ENCODE measurements at regions not wholly inside any gene's neighbourhood (a gene's known extent, or its start where the extent isn't known, plus 50 kb on each side); places are given as distances from the start of the nearest gene placed in this dataset.

- Histone ChIP-seq H3K9me3 (ENCODE audit: low read length) (no peaks in the 10 kb centered on the region), H3K27me3 (ENCODE audit: insufficient read depth, low read length) (no peaks in the 10 kb centered on the region), H3K4me1 (ENCODE audit: insufficient read depth, low read length, severe bottlenecking) (no peaks in the 10 kb centered on the region), H3F3A (ENCODE audit: insufficient read depth, low read length) (no peaks in the 10 kb centered on the region), H3K4me2 (ENCODE audit: low read length) (no peak overlapping the region), H3K36me3 (ENCODE audit: insufficient read depth, low read length) (no peaks in the 10 kb centered on the region), H2AFZ (ENCODE audit: low read length) (no peak overlapping the region), H3K4me3 (ENCODE audit: low read depth, low read length, poor library complexity, severe bottlenecking) (no peak overlapping the region), H3K9ac (ENCODE audit: low read length) (no peak overlapping the region), H4K20me1 (ENCODE audit: insufficient read depth, low read length) (no peaks in the 10 kb centered on the region), H3K9me2 (ENCODE audit: low read depth, low read length) (no peaks in the 10 kb centered on the region), H3K27ac (ENCODE audit: low read depth, low read length, poor library complexity, severe bottlenecking) (no peak overlapping the region), H3K79me2 (ENCODE audit: insufficient read depth, low read length) (no peaks in the 10 kb centered on the region)
- TF ChIP-seq, protein P1, sequence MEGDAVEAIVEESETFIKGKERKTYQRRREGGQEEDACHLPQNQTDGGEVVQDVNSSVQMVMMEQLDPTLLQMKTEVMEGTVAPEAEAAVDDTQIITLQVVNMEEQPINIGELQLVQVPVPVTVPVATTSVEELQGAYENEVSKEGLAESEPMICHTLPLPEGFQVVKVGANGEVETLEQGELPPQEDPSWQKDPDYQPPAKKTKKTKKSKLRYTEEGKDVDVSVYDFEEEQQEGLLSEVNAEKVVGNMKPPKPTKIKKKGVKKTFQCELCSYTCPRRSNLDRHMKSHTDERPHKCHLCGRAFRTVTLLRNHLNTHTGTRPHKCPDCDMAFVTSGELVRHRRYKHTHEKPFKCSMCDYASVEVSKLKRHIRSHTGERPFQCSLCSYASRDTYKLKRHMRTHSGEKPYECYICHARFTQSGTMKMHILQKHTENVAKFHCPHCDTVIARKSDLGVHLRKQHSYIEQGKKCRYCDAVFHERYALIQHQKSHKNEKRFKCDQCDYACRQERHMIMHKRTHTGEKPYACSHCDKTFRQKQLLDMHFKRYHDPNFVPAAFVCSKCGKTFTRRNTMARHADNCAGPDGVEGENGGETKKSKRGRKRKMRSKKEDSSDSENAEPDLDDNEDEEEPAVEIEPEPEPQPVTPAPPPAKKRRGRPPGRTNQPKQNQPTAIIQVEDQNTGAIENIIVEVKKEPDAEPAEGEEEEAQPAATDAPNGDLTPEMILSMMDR (IDR thresholded peaks at IDR 0.05; ENCODE audit: low read length): no peak
- TF ChIP-seq EZH2 (IDR thresholded peaks at IDR 0.05; ENCODE audit: borderline replicate concordance, low read length): no peak
Measured at GRCh38 chr3:124201226-124201625, 209.3 kb upstream of the ROPN1 start.

- no peak for TF ChIP-seq EZH2 (IDR thresholded peaks at IDR 0.05; ENCODE audit: borderline replicate concordance, low read length)
- TF ChIP-seq, protein P1 (IDR thresholded peaks at IDR 0.05; ENCODE audit: low read length): no peak
- Histone ChIP-seq H3K79me2 (ENCODE audit: insufficient read depth, low read length) (no peaks in the 10 kb centered on the region), H3K9ac (ENCODE audit: low read length) (no peak overlapping the region), H4K20me1 (ENCODE audit: insufficient read depth, low read length) (no peaks in the 10 kb centered on the region), H3K9me3 (ENCODE audit: low read length) (no peaks in the 10 kb centered on the region), H3K27ac (ENCODE audit: low read depth, low read length, poor library complexity, severe bottlenecking) (no peak overlapping the region), H3K36me3 (ENCODE audit: insufficient read depth, low read length) (no peaks in the 10 kb centered on the region), H2AFZ (ENCODE audit: low read length) (no peak overlapping the region), H3F3A (ENCODE audit: insufficient read depth, low read length) (no peaks in the 10 kb centered on the region), H3K4me1 (ENCODE audit: insufficient read depth, low read length, severe bottlenecking) (no peaks in the 10 kb centered on the region), H3K4me3 (ENCODE audit: low read depth, low read length, poor library complexity, severe bottlenecking) (no peak overlapping the region), H3K4me2 (ENCODE audit: low read length) (no peak overlapping the region), H3K9me2 (ENCODE audit: low read depth, low read length) (no peaks in the 10 kb centered on the region), H3K27me3 (ENCODE audit: insufficient read depth, low read length) (no peaks in the 10 kb centered on the region)
Measured at GRCh38 chr3:124201786-124202185, 209.9 kb upstream of the ROPN1 start.

DNA sequence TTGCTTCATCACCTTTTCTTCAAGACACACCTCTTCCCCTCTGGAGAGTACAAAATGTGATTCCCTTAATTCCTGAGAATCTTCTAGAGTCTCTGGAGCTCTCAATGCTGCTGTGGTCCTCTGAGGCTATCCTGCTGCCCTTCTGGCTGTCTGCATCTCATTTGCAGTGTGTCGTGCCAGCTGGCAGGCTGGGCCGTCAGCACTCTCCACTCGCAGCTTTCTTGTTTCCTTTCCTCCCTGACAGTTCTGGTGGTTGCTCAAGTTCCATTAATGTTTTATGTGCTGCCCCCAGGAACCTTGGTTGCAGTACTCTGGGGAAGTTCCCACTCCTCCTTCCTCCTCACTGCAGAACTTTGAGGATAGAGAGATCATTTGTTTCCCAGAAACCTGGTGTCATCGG, 210.8 kb upstream of the ROPN1 start:
- no peak overlapping the region for H2AFZ ChIP-seq (ENCODE audit: low read length)
- no peak overlapping the region for H3K4me3 ChIP-seq (ENCODE audit: low read depth, low read length, poor library complexity, severe bottlenecking)
- no peak overlapping the region for H3K9ac ChIP-seq (ENCODE audit: low read length)
- H3K9me2 ChIP-seq (ENCODE audit: low read depth, low read length): no peaks in the 10 kb centered on the region
- no peaks in the 10 kb centered on the region for H3K36me3 ChIP-seq (ENCODE audit: insufficient read depth, low read length)
- no peak overlapping the region for H3K27ac ChIP-seq (ENCODE audit: low read depth, low read length, poor library complexity, severe bottlenecking)
- no peak overlapping the region for H3K4me2 ChIP-seq (ENCODE audit: low read length)
- H4K20me1 ChIP-seq (ENCODE audit: insufficient read depth, low read length): no peaks in the 10 kb centered on the region
- no peaks in the 10 kb centered on the region for H3K9me3 ChIP-seq (ENCODE audit: low read length)
- H3K79me2 ChIP-seq (ENCODE audit: insufficient read depth, low read length): no peaks in the 10 kb centered on the region
- no peaks in the 10 kb centered on the region for H3F3A ChIP-seq (ENCODE audit: insufficient read depth, low read length)
- TF ChIP-seq, protein P1 (IDR thresholded peaks at IDR 0.05; ENCODE audit: low read length): no peak
- TF ChIP-seq EZH2 (IDR thresholded peaks at IDR 0.05; ENCODE audit: borderline replicate concordance, low read length): no peak
- no peaks in the 10 kb centered on the region for H3K27me3 ChIP-seq (ENCODE audit: insufficient read depth, low read length)
- no peaks in the 10 kb centered on the region for H3K4me1 ChIP-seq (ENCODE audit: insufficient read depth, low read length, severe bottlenecking)
